ENCODE measurements at regions not wholly inside any gene's neighbourhood (a gene's known extent, or its start where the extent isn't known, plus 50 kb on each side); places are given as distances from the start of the nearest gene placed in this dataset.

DNA sequence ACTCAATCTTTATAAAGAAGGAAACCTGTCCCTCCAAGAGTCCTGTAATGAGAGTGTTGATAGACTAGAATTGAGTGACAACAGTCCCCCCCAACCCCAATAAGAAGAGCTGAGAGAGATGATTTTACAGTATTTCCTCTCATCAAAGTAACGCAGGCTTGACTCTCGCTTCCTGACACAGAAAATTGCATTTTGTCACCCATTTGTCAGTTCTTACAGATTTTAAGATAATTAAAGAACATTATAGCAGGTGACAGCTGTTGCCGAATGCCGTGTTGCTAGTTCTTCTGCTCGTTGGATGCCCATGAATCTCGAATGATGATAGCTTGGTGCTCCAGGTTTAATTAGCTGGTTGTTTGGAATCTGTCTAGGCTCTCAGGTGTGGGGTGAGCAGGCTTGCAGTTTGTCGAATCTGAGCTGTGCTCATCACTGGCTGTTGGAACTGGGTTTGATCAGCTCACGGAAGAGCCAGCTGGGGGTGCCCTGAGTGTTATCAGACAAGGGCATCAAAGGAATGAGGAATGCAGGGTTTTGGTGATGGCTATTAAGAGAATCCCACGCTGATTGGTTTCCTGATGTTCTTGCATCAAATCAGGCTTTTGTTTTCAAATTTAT lies 84.8 kb upstream of the CPHXL start (continued):
- TF ChIP-seq EZH2phosphoT487 (IDR thresholded peaks at IDR 0.05; ENCODE audit: unreplicated experiment), result no peak
- no peak for TF ChIP-seq ZNF331 (CRISPR knock-in tag; IDR thresholded peaks at IDR 0.05; ENCODE audit: low read depth)

DNA sequence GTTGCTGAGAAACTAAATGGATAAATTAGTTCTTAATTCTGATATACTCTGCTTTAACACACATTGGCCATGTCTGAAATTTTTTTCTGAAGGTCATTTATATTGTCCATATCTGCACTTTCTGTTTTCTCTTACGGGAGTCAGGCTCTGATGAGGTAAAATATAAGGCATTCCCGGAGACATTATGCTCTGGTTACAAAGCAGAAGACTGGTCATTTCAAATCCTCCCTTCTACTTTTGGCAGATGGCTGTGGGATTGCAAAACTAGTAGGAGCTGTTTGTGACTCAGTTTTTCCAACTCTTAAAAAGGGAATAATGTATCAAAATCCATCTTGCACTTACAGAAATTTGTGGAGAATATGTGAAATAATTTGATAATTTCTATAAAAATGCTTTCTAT lies 92.2 kb upstream of the CPHXL start:
- Histone ChIP-seq H3K27ac (ENCODE audit: low read depth) (no peak overlapping the region), H4K20me1 (replicated peaks; ENCODE audit: insufficient read depth) (no peaks in the 10 kb centered on the region), H3K4me3 (no peak overlapping the region), H3F3A (replicated peaks; ENCODE audit: low read depth) (no peaks in the 10 kb centered on the region), H3K9me2 (ENCODE audit: insufficient read depth) (no peaks in the 10 kb centered on the region), H3K79me2 (replicated peaks; ENCODE audit: insufficient read depth) (no peaks in the 10 kb centered on the region), H3K4me1 (ENCODE audit: insufficient read depth) (no peaks in the 10 kb centered on the region), H3K36me3 (ENCODE audit: insufficient read depth) (no peaks in the 10 kb centered on the region), H3K4me2 (no peak overlapping the region), H2AFZ (no peak overlapping the region), H3K27me3 (ENCODE audit: insufficient read depth) (no peaks in the 10 kb centered on the region)
- ATAC-seq (no peak), DNase-seq (ENCODE audit: low spot score) (no peak)
- H3K27ac Mint-ChIP-seq, result no peak overlapping the region
- no peaks in the 10 kb centered on the region for H3K4me1 Mint-ChIP-seq
- peaks cover 3% of the 10 kb centered on the region for H3K27me3 Mint-ChIP-seq (ENCODE audit: insufficient read depth, low read depth, poor library complexity)
- H3K36me3 Mint-ChIP-seq (ENCODE audit: low read depth), result peaks cover 4% of the 10 kb centered on the region; the same call in 1 of the 3 replicates
- no peak for TF ChIP-seq EZH2 (IDR thresholded peaks at IDR 0.05; ENCODE audit: low read depth, unreplicated experiment)
- TF ChIP-seq NANOG (IDR thresholded peaks at IDR 0.05; ENCODE audit: borderline replicate concordance), result no peak
- TF ChIP-seq POLR2AphosphoS5 (IDR thresholded peaks at IDR 0.05; ENCODE audit: low read depth), result no peak
- TF ChIP-seq, protein P1, sequence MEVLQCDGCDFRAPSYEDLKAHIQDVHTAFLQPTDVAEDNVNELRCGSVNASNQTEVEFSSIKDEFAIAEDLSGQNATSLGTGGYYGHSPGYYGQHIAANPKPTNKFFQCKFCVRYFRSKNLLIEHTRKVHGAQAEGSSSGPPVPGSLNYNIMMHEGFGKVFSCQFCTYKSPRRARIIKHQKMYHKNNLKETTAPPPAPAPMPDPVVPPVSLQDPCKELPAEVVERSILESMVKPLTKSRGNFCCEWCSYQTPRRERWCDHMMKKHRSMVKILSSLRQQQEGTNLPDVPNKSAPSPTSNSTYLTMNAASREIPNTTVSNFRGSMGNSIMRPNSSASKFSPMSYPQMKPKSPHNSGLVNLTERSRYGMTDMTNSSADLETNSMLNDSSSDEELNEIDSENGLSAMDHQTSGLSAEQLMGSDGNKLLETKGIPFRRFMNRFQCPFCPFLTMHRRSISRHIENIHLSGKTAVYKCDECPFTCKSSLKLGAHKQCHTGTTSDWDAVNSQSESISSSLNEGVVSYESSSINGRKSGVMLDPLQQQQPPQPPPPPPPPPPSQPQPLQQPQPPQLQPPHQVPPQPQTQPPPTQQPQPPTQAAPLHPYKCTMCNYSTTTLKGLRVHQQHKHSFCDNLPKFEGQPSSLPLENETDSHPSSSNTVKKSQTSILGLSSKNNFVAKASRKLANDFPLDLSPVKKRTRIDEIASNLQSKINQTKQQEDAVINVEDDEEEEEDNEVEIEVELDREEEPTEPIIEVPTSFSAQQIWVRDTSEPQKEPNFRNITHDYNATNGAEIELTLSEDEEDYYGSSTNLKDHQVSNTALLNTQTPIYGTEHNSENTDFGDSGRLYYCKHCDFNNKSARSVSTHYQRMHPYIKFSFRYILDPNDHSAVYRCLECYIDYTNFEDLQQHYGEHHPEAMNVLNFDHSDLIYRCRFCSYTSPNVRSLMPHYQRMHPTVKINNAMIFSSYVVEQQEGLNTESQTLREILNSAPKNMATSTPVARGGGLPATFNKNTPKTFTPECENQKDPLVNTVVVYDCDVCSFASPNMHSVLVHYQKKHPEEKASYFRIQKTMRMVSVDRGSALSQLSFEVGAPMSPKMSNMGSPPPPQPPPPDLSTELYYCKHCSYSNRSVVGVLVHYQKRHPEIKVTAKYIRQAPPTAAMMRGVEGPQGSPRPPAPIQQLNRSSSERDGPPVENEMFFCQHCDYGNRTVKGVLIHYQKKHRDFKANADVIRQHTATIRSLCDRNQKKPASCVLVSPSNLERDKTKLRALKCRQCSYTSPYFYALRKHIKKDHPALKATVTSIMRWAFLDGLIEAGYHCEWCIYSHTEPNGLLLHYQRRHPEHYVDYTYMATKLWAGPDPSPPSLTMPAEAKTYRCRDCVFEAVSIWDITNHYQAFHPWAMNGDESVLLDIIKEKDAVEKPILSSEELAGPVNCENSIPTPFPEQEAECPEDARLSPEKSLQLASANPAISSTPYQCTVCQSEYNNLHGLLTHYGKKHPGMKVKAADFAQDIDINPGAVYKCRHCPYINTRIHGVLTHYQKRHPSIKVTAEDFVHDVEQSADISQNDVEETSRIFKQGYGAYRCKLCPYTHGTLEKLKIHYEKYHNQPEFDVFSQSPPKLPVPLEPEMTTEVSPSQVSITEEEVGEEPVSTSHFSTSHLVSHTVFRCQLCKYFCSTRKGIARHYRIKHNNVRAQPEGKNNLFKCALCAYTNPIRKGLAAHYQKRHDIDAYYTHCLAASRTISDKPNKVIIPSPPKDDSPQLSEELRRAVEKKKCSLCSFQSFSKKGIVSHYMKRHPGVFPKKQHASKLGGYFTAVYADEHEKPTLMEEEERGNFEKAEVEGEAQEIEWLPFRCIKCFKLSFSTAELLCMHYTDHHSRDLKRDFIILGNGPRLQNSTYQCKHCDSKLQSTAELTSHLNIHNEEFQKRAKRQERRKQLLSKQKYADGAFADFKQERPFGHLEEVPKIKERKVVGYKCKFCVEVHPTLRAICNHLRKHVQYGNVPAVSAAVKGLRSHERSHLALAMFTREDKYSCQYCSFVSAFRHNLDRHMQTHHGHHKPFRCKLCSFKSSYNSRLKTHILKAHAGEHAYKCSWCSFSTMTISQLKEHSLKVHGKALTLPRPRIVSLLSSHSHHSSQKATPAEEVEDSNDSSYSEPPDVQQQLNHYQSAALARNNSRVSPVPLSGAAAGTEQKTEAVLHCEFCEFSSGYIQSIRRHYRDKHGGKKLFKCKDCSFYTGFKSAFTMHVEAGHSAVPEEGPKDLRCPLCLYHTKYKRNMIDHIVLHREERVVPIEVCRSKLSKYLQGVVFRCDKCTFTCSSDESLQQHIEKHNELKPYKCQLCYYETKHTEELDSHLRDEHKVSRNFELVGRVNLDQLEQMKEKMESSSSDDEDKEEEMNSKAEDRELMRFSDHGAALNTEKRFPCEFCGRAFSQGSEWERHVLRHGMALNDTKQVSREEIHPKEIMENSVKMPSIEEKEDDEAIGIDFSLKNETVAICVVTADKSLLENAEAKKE (CRISPR knock-in tag; IDR thresholded peaks at IDR 0.05), result no peak
- TF ChIP-seq EZH2phosphoT487 (IDR thresholded peaks at IDR 0.05; ENCODE audit: unreplicated experiment), result no peak
- TF ChIP-seq, protein P2, sequence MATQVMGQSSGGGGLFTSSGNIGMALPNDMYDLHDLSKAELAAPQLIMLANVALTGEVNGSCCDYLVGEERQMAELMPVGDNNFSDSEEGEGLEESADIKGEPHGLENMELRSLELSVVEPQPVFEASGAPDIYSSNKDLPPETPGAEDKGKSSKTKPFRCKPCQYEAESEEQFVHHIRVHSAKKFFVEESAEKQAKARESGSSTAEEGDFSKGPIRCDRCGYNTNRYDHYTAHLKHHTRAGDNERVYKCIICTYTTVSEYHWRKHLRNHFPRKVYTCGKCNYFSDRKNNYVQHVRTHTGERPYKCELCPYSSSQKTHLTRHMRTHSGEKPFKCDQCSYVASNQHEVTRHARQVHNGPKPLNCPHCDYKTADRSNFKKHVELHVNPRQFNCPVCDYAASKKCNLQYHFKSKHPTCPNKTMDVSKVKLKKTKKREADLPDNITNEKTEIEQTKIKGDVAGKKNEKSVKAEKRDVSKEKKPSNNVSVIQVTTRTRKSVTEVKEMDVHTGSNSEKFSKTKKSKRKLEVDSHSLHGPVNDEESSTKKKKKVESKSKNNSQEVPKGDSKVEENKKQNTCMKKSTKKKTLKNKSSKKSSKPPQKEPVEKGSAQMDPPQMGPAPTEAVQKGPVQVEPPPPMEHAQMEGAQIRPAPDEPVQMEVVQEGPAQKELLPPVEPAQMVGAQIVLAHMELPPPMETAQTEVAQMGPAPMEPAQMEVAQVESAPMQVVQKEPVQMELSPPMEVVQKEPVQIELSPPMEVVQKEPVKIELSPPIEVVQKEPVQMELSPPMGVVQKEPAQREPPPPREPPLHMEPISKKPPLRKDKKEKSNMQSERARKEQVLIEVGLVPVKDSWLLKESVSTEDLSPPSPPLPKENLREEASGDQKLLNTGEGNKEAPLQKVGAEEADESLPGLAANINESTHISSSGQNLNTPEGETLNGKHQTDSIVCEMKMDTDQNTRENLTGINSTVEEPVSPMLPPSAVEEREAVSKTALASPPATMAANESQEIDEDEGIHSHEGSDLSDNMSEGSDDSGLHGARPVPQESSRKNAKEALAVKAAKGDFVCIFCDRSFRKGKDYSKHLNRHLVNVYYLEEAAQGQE (IDR thresholded peaks at IDR 0.05; ENCODE audit: unreplicated experiment), result no peak
- TF ChIP-seq, protein P3, sequence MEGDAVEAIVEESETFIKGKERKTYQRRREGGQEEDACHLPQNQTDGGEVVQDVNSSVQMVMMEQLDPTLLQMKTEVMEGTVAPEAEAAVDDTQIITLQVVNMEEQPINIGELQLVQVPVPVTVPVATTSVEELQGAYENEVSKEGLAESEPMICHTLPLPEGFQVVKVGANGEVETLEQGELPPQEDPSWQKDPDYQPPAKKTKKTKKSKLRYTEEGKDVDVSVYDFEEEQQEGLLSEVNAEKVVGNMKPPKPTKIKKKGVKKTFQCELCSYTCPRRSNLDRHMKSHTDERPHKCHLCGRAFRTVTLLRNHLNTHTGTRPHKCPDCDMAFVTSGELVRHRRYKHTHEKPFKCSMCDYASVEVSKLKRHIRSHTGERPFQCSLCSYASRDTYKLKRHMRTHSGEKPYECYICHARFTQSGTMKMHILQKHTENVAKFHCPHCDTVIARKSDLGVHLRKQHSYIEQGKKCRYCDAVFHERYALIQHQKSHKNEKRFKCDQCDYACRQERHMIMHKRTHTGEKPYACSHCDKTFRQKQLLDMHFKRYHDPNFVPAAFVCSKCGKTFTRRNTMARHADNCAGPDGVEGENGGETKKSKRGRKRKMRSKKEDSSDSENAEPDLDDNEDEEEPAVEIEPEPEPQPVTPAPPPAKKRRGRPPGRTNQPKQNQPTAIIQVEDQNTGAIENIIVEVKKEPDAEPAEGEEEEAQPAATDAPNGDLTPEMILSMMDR (conservative IDR thresholded peaks at IDR 0.05; ENCODE audit: low read depth in 2 of 2), result no peak
- TF ChIP-seq STAT1 (IDR thresholded peaks at IDR 0.05; ENCODE audit: unreplicated experiment), result no peak
- no peak for TF ChIP-seq JUNB (IDR thresholded peaks at IDR 0.05; ENCODE audit: unreplicated experiment)
- TF ChIP-seq CREB1 (CRISPR knock-in tag; IDR thresholded peaks at IDR 0.05; ENCODE audit: low read depth), result no peak
- no peak for TF ChIP-seq ZNF114 (CRISPR knock-in tag; IDR thresholded peaks at IDR 0.05)
- TF ChIP-seq, protein P4, sequence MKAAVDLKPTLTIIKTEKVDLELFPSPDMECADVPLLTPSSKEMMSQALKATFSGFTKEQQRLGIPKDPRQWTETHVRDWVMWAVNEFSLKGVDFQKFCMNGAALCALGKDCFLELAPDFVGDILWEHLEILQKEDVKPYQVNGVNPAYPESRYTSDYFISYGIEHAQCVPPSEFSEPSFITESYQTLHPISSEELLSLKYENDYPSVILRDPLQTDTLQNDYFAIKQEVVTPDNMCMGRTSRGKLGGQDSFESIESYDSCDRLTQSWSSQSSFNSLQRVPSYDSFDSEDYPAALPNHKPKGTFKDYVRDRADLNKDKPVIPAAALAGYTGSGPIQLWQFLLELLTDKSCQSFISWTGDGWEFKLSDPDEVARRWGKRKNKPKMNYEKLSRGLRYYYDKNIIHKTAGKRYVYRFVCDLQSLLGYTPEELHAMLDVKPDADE (IDR thresholded peaks at IDR 0.05), result no peak
- TF ChIP-seq ZNF331 (CRISPR knock-in tag; IDR thresholded peaks at IDR 0.05; ENCODE audit: low read depth), result no peak
- no peak overlapping the region for H3K4me3 Mint-ChIP-seq
- peaks cover 46% of the 10 kb centered on the region for H3K9me3 Mint-ChIP-seq

Data from GM23338 (cell line).